Upper lobe of left lung (tissue), 6 donors: ENCODE measurements at regions not wholly inside any gene's neighbourhood (a gene's known extent, or its start where the extent isn't known, plus 50 kb on each side); places are given as distances from the start of the nearest gene placed in this dataset.
"Not testable (repeated sequence)": the region's sequence is repeated elsewhere in the genome, so short reads cannot be mapped to it uniquely, and the experiment has no call there.

Experiments used
- ATAC-seq, 2 donors: fragments of 200-7000 bp; cut with Tn5 transposase; one replicate each; pipeline ENCODE4 v1.9.1; 2022; ENCODE audit warnings: mild to moderate bottlenecking in 2 of 2, moderate library complexity in 2 of 2; ENCODE audit not compliant: low FRiP score in 2 of 2
- DNase-seq, 2 donors: peaks; one replicate each; pipeline ENCODE4 v3.0.0-alpha.2; 2019 to 2020
- H3K27ac ChIP-seq, 4 donors: fragments of 200-600 bp; sonication (generic); one replicate each; pipeline ENCODE4 v1.5.1; 2016 to 2019
- H3K27me3 ChIP-seq, 4 donors: fragments of 200-600 bp; sonication (generic); one replicate each; pipeline ENCODE4 v1.5.1; 2017 to 2019
- H3K36me3 ChIP-seq, 4 donors: fragments of 200-600 bp; sonication (generic); one replicate each; pipeline ENCODE4 v1.5.1; 2016 to 2019
- H3K4me1 ChIP-seq, 4 donors: fragments of 200-600 bp; sonication (generic); one replicate each; pipeline ENCODE4 v1.5.1; 2018 to 2019
- H3K4me3 ChIP-seq, 4 donors: fragments of 200-600 bp; sonication (generic); one replicate each; pipeline ENCODE4 v1.5.1; 2017 to 2019; ENCODE audit warnings: mild to moderate bottlenecking in 2 of 4, moderate library complexity in 1 of 4
- H3K9me3 ChIP-seq, 4 donors: fragments of 200-600 bp; sonication (generic); one replicate each; pipeline ENCODE4 v1.5.1; 2018 to 2019
- EP300 ChIP-seq, 4 donors: sonication (generic); formaldehyde crosslinking; IDR thresholded peaks; one replicate each; pipeline ENCODE4 v1.5.1; 2017; ENCODE audit warnings: antibody characterized with exemption in 4 of 4, control low read depth in 2 of 4
- POLR2A ChIP-seq, 4 donors: fragments of 450-650 bp; IDR thresholded peaks; one replicate each; pipeline ENCODE4 v1.5.1; 2016 to 2017; ENCODE audit warnings: antibody characterized with exemption in 4 of 4, mild to moderate bottlenecking in 2 of 4
- POLR2AphosphoS5 ChIP-seq, 2 donors: sonication (generic); formaldehyde crosslinking; IDR thresholded peaks; one replicate each; pipeline ENCODE4 v1.5.1; 2017; ENCODE audit warnings: antibody characterized with exemption in 2 of 2
- WGBS, 2 donors: methylation state at CpG; one replicate each; pipeline ENCODE4 v1.1.5; 2017 to 2018; 5-methylcytosine and 5-hydroxymethylcytosine counted together
- TF ChIP-seq, protein P1 (sequence below), 6 experiments: fragments of 450-650 bp in 4 of 6; fragments of 200-600 bp in 2 of 6; sonication (generic) in 2 of 6; IDR thresholded peaks; one replicate each; pipeline ENCODE4 v1.5.1; 2016 to 2019; ENCODE audit warnings: antibody characterized with exemption in 6 of 6
- donor health status: DM: no; HTN: no; CAD: no; lungs with moderate emphysema.
- donor health status: DM: no; HTN: yes; CAD: no; lungs with severe emphysema.

- no peaks in the 10 kb centered on the region for H3K4me1 ChIP-seq
- no peaks in the 10 kb centered on the region for H3K27me3 ChIP-seq
- WGBS, 2 donors, result 16 to 29% methylated on average over 4 of the region's 4 CpGs
- no peak overlapping the region for H3K4me3 ChIP-seq
- H3K36me3 ChIP-seq, result no peaks in the 10 kb centered on the region
- TF ChIP-seq, protein P1, sequence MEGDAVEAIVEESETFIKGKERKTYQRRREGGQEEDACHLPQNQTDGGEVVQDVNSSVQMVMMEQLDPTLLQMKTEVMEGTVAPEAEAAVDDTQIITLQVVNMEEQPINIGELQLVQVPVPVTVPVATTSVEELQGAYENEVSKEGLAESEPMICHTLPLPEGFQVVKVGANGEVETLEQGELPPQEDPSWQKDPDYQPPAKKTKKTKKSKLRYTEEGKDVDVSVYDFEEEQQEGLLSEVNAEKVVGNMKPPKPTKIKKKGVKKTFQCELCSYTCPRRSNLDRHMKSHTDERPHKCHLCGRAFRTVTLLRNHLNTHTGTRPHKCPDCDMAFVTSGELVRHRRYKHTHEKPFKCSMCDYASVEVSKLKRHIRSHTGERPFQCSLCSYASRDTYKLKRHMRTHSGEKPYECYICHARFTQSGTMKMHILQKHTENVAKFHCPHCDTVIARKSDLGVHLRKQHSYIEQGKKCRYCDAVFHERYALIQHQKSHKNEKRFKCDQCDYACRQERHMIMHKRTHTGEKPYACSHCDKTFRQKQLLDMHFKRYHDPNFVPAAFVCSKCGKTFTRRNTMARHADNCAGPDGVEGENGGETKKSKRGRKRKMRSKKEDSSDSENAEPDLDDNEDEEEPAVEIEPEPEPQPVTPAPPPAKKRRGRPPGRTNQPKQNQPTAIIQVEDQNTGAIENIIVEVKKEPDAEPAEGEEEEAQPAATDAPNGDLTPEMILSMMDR (IDR thresholded peaks at IDR 0.05), result no peak
- TF ChIP-seq POLR2A (IDR thresholded peaks at IDR 0.05) (no peak), EP300 (IDR thresholded peaks at IDR 0.05) (no peak), POLR2AphosphoS5 (IDR thresholded peaks at IDR 0.05) (no peak)
- no peak for ATAC-seq
- no peak for DNase-seq
- no peak overlapping the region for H3K27ac ChIP-seq
- H3K9me3 ChIP-seq, result peaks cover 0 to 10% (median 3%) of the 10 kb centered on the region in 4 donors
Measured at GRCh38 chr20:47922269-47922668, 137.0 kb upstream of the SULF2 start.

GRCh38 chr20:47921829-47922228, 136.5 kb upstream of the SULF2 start:
- not testable (repeated sequence) for H3K27ac ChIP-seq, DNase-seq, H3K4me1 ChIP-seq, H3K4me3 ChIP-seq, H3K27me3 ChIP-seq, H3K36me3 ChIP-seq, ATAC-seq
- peaks cover 0 to 10% (median 3%) of the 10 kb centered on the region in 4 donors for H3K9me3 ChIP-seq
- 39 to 62% methylated on average over 9 of the region's 9 CpGs for WGBS, 2 donors

- no peak for ATAC-seq
- Histone ChIP-seq H3K27me3 (no peaks in the 10 kb centered on the region), H3K36me3 (no peaks in the 10 kb centered on the region), H3K4me3 (no peak overlapping the region), H3K4me1 (no peaks in the 10 kb centered on the region), H3K27ac (no peak overlapping the region), H3K9me3 (peaks cover 0 to 10% (median 3%) of the 10 kb centered on the region in 4 donors)
- WGBS, 2 donors, result 57 to 59% methylated on average over 6 of the region's 6 CpGs
- DNase-seq, result no peak
- TF ChIP-seq POLR2AphosphoS5 (IDR thresholded peaks at IDR 0.05), result no peak
Measured at GRCh38 chr20:47921408-47921807, 136.1 kb upstream of the SULF2 start.

DNA sequence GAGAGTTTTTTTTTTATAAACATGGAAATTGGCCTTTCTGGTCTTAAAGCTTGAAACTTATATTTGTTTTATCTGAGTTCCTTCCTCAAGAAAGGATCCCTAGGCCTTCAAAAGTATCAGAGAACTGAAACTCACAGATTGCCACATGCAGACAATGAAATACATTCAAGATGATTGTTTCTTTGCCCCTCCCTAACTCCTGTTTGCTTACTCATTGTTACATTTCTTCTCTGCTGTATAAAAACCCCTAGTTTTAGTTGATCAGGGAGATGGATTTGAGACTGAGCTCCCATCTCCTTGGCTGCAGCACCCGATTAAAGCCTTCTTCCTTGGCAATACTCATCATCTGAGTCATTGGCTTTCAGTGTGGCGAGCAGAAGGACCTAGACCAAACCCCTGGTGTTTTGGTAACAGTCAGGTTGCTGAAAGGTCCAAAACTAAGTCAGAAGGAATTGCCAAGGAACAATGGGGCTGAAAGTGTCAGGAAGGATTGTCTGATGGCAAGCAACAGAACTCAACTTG, 132.3 kb upstream of the SULF2 start:
- 89% methylated on average over 2 of the region's 2 CpGs for WGBS, 2 donors
- Histone ChIP-seq H3K4me3 (no peak overlapping the region), H3K27me3 (no peaks in the 10 kb centered on the region), H3K9me3 (peaks cover 0 to 10% (median 3%) of the 10 kb centered on the region in 4 donors), H3K27ac (no peak overlapping the region), H3K4me1 (no peaks in the 10 kb centered on the region), H3K36me3 (no peaks in the 10 kb centered on the region)
- TF ChIP-seq EP300 (IDR thresholded peaks at IDR 0.05) (no peak), POLR2AphosphoS5 (IDR thresholded peaks at IDR 0.05) (no peak), POLR2A (IDR thresholded peaks at IDR 0.05) (no peak)
- TF ChIP-seq, protein P1 (IDR thresholded peaks at IDR 0.05), result no peak
- no peak for DNase-seq
- ATAC-seq, result no peak

DNA sequence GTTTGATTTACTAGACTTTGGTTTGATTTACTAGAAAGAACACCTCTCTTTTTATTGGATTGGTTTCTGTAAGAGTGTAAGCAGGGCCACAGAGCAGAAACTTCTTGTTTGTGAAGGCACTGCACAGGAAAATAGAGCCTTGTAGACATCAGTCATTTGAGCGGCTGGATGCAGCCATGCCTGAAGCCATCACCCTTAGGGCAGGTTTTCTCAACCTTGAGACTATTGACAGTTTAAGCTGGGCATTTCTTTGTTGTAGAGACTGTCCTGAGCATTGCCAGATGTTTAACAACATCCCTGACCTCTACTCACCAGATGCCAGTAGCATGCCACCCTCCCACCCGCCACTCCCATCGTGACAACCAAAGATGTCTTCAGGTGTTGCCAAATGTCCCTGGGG, 130.2 kb upstream of the SULF2 start:
- no peaks in the 10 kb centered on the region for H3K36me3 ChIP-seq
- peaks cover 0 to 10% (median 3%) of the 10 kb centered on the region in 4 donors for H3K9me3 ChIP-seq
- TF ChIP-seq, protein P1 (IDR thresholded peaks at IDR 0.05), result no peak
- TF ChIP-seq POLR2A (IDR thresholded peaks at IDR 0.05), result no peak
- no peak for TF ChIP-seq EP300 (IDR thresholded peaks at IDR 0.05)
- TF ChIP-seq POLR2AphosphoS5 (IDR thresholded peaks at IDR 0.05), result no peak
- H3K27me3 ChIP-seq, result no peaks in the 10 kb centered on the region
- no peaks in the 10 kb centered on the region for H3K4me1 ChIP-seq
- 98 to 100% methylated on average over 3 of the region's 3 CpGs for WGBS, 2 donors
- H3K4me3 ChIP-seq, result no peak overlapping the region
- H3K27ac ChIP-seq, result no peak overlapping the region
- no peak for DNase-seq
- no peak for ATAC-seq

GRCh38 chr20:47914792-47915191, 129.5 kb upstream of the SULF2 start:
- DNase-seq, result no peak
- Histone ChIP-seq H3K9me3 (peaks cover 0 to 10% (median 3%) of the 10 kb centered on the region in 4 donors), H3K4me1 (no peaks in the 10 kb centered on the region), H3K27me3 (no peaks in the 10 kb centered on the region), H3K36me3 (no peaks in the 10 kb centered on the region), H3K27ac (no peak overlapping the region), H3K4me3 (no peak overlapping the region)
- no peak for ATAC-seq
- 41 to 48% methylated on average over 1 of the region's 1 CpG for WGBS, 2 donors
- TF ChIP-seq, protein P1 (IDR thresholded peaks at IDR 0.05), result no peak
- TF ChIP-seq EP300 (IDR thresholded peaks at IDR 0.05) (no peak), POLR2A (IDR thresholded peaks at IDR 0.05) (no peak), POLR2AphosphoS5 (IDR thresholded peaks at IDR 0.05) (no peak)

DNA sequence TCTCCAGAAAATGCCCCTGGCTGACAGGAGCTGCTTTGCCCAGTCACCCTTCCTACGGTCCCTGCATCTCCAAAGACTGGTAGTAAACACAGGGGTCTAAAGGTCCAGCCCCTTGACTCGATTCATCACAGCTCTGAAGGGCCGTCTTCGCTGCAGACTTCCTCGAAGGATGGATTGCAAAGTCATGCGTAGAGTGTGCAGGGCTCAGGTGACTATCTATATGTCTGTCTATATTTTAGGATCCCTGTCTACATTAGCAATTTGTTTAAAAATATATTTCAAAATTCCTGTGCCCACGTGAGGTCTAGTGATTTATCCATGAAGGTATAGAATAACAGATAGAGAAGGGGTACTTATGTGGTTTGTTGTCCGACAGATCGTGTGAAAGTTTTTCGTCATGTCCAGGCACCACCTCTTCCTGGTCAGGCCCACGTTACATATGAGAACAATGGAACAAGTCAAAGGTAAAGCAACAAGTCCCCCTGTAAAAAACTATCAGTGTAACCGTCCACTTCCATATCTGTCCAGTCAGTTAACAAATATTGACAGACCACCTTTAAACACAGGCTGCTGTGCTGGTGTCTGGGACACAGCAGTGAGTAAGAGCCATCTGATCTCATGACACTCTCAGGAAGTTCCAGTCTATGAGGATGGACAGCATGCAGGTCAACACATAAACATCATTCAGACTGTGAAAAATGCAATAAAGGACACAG, 127.7 kb upstream of the SULF2 start:
- not testable (repeated sequence) for DNase-seq, H3K27ac ChIP-seq, H3K4me3 ChIP-seq, H3K9me3 ChIP-seq, H3K4me1 ChIP-seq, H3K36me3 ChIP-seq, ATAC-seq, H3K27me3 ChIP-seq
- WGBS, 2 donors, result 69 to 86% methylated on average over 12 of the region's 12 CpGs

- H3K27ac ChIP-seq, H3K4me1 ChIP-seq, H3K4me3 ChIP-seq, DNase-seq, H3K9me3 ChIP-seq, H3K27me3 ChIP-seq, ATAC-seq, H3K36me3 ChIP-seq: not testable (repeated sequence)
- WGBS, 2 donors, result 80 to 85% methylated on average over 4 to 8 of the region's 8 CpGs
Measured at GRCh38 chr20:47912165-47912564, 126.9 kb upstream of the SULF2 start.
